ENCODE measurements at regions not wholly inside any gene's neighbourhood (a gene's known extent, or its start where the extent isn't known, plus 50 kb on each side); places are given as distances from the start of the nearest gene placed in this dataset.
A peak's percentile ranks its signal among the peaks of the same experiment; 100 is the strongest.

DNA sequence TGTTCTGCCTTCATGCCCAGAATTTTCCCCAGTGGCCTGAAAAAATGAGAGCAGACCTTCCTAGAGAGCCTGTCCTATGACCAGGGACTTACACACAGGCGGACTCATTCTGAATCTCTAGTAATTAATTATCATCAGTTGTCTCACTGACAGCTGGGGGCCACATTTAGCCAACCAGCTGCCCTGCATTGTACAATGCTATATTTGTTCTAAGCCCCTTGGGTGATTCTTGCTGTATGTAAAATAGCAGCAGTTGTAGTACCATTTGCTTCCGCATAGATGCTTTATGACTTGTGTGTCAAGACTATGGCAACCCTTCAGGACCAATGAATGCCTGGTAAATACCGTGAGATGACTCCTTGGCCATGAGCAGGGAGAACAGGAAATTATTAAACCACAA is 415.4 kb upstream of the SEMA6A start:
- Histone ChIP-seq H3K36me3 (no peaks in the 10 kb centered on the region), H3K4me1 (no peaks in the 10 kb centered on the region), H3K9me3 (no peaks in the 10 kb centered on the region), H3K27ac (no peak overlapping the region), H3K27me3 (no peaks in the 10 kb centered on the region), H3K4me3 (no peak overlapping the region)
- WGBS, 5 donors: 77 to 88% (median 82%) methylated on average over 3 of the region's 3 CpGs
- peak in 1 of 2 donors; percentile 13 for DNase-seq
- TF ChIP-seq POLR2A (IDR thresholded peaks at IDR 0.05) (no peak), POLR2AphosphoS5 (IDR thresholded peaks at IDR 0.05) (no peak), EP300 (IDR thresholded peaks at IDR 0.05) (no peak)
- TF ChIP-seq, protein P1, sequence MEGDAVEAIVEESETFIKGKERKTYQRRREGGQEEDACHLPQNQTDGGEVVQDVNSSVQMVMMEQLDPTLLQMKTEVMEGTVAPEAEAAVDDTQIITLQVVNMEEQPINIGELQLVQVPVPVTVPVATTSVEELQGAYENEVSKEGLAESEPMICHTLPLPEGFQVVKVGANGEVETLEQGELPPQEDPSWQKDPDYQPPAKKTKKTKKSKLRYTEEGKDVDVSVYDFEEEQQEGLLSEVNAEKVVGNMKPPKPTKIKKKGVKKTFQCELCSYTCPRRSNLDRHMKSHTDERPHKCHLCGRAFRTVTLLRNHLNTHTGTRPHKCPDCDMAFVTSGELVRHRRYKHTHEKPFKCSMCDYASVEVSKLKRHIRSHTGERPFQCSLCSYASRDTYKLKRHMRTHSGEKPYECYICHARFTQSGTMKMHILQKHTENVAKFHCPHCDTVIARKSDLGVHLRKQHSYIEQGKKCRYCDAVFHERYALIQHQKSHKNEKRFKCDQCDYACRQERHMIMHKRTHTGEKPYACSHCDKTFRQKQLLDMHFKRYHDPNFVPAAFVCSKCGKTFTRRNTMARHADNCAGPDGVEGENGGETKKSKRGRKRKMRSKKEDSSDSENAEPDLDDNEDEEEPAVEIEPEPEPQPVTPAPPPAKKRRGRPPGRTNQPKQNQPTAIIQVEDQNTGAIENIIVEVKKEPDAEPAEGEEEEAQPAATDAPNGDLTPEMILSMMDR (IDR thresholded peaks at IDR 0.05): no peak
- intact Hi-C loops (cut with DNase I; ENCODE audit: low total_unique reads): no loop called here

GRCh38 chr5:116982035-116982434 is 407.4 kb upstream of the SEMA6A start:
- H3K9me3 ChIP-seq: no peaks in the 10 kb centered on the region
- TF ChIP-seq, protein P1 (IDR thresholded peaks at IDR 0.05): no peak
- TF ChIP-seq POLR2AphosphoS5 (IDR thresholded peaks at IDR 0.05): no peak
- no peak for TF ChIP-seq EP300 (IDR thresholded peaks at IDR 0.05)
- TF ChIP-seq POLR2A (IDR thresholded peaks at IDR 0.05): no peak
- no peaks in the 10 kb centered on the region for H3K36me3 ChIP-seq
- H3K27ac ChIP-seq: no peak overlapping the region
- intact Hi-C loops (cut with DNase I; ENCODE audit: low total_unique reads): no loop called here
- H3K4me3 ChIP-seq: no peak overlapping the region
- H3K4me1 ChIP-seq: no peaks in the 10 kb centered on the region
- DNase-seq: no peak
- H3K27me3 ChIP-seq: no peaks in the 10 kb centered on the region
- 75 to 87% (median 84%) methylated on average over 6 of the region's 6 CpGs for WGBS, 5 donors

GRCh38 chr5:116980581-116980980 is 406.0 kb upstream of the SEMA6A start:
- Histone ChIP-seq H3K4me3 (no peak overlapping the region), H3K36me3 (no peaks in the 10 kb centered on the region), H3K9me3 (no peaks in the 10 kb centered on the region), H3K4me1 (no peaks in the 10 kb centered on the region), H3K27me3 (no peaks in the 10 kb centered on the region), H3K27ac (no peak overlapping the region)
- TF ChIP-seq POLR2A (IDR thresholded peaks at IDR 0.05): no peak
- TF ChIP-seq POLR2AphosphoS5 (IDR thresholded peaks at IDR 0.05): no peak
- TF ChIP-seq EP300 (IDR thresholded peaks at IDR 0.05): no peak
- TF ChIP-seq, protein P1 (IDR thresholded peaks at IDR 0.05): no peak
- 69 to 88% (median 81%) methylated on average over 2 of the region's 2 CpGs for WGBS, 5 donors
- no peak for DNase-seq
- intact Hi-C loops (cut with DNase I; ENCODE audit: low total_unique reads): no loop called here

DNA sequence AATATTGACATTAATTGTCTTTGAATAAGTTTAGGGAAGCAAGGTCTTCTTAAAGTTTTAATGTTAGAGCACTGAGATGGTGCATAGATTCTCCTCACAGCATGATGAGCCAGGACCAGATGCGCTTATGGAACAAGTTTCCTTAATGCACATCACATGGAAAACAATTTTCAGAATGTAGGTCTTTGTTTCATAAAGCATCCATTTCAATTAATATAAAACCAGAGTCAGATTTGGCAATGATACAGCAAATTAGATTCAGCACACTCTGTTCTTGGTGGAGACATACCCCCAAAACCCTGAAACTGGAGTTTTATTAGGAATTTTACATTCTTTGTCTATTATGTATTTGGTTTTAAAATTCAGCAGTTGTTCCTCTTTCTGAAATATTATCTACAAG is 402.1 kb upstream of the SEMA6A start:
- Histone ChIP-seq H3K4me3 (no peak overlapping the region), H3K4me1 (no peaks in the 10 kb centered on the region), H3K27me3 (no peaks in the 10 kb centered on the region), H3K27ac (no peak overlapping the region), H3K9me3 (peaks cover 0 to 4% (median 0%) of the 10 kb centered on the region in 4 donors), H3K36me3 (no peaks in the 10 kb centered on the region)
- TF ChIP-seq EP300 (IDR thresholded peaks at IDR 0.05) (no peak), POLR2AphosphoS5 (IDR thresholded peaks at IDR 0.05) (no peak)
- 84 to 100% (median 95%) methylated on average over 1 of the region's 1 CpG for WGBS, 5 donors
- intact Hi-C loops (cut with DNase I; ENCODE audit: low total_unique reads): no loop called here
- no peak for DNase-seq

DNA sequence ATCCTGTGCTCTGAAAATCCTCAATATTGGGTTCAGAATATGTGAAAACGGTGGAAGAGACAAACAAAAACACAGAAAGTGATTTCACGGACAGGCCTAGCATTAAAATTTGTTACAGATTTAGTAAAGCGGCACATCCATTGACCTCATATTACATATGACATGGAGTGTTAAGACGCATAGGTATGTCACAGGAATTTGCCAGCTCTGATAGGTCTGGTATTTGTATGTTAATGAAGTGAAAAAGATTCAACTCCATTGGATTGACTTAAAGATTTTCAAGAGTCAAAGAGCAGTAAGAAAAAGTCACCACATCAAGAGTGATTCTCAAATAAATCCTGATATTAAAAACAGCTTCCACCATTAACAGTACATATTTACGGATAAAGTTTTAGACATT is 396.5 kb upstream of the SEMA6A start:
- no peak overlapping the region for H3K4me3 ChIP-seq
- DNase-seq: no peak
- H3K36me3 ChIP-seq: no peaks in the 10 kb centered on the region
- TF ChIP-seq POLR2AphosphoS5 (IDR thresholded peaks at IDR 0.05): no peak
- TF ChIP-seq, protein P1 (IDR thresholded peaks at IDR 0.05): no peak
- TF ChIP-seq POLR2A (IDR thresholded peaks at IDR 0.05): no peak
- TF ChIP-seq EP300 (IDR thresholded peaks at IDR 0.05): no peak
- no peaks in the 10 kb centered on the region for H3K4me1 ChIP-seq
- H3K27ac ChIP-seq: no peak overlapping the region
- 87 to 89% (median 88%) methylated on average over 5 of the region's 5 CpGs for WGBS, 5 donors
- no peaks in the 10 kb centered on the region for H3K27me3 ChIP-seq
- intact Hi-C loops (cut with DNase I; ENCODE audit: low total_unique reads): no loop called here
- peaks cover 0 to 4% (median 0%) of the 10 kb centered on the region in 4 donors for H3K9me3 ChIP-seq
